H1 (cell line): ENCODE measurements at regions not wholly inside any gene's neighbourhood (a gene's known extent, or its start where the extent isn't known, plus 50 kb on each side); places are given as distances from the start of the nearest gene placed in this dataset.

ENCODE experiments used
- CTCF ChIA-PET: fragments of 300-600 bp; sonication (Branson Sonifier 250); formaldehyde crosslinking; loops from one replicate; lab custom pipeline; 2021; ENCODE audit not compliant: partially characterized antibody; lab: Charles Lee
- POLR2A ChIA-PET: fragments of 300-600 bp; sonication (Branson Sonifier 250); formaldehyde crosslinking; loops from one replicate; lab custom pipeline; 2021; ENCODE audit warnings: inconsistent platforms; ENCODE audit not compliant: partially characterized antibody; lab: Charles Lee
- DNase-seq, 2 experiments: peaks; one replicate each; pipeline versions ENCODE4 v3.0.0 to v3.0.0-alpha.2; 2010 to 2022; ENCODE audit warnings: low spot score in 2 of 2, low read depth in 1 of 2, mixed read lengths in 1 of 2
- FAIRE-seq: peaks from 2 replicates; lab custom pipeline; 2011; peaks lifted over from hg19 to GRCh38; lab: Jason Lieb, UNC
- H2AFZ ChIP-seq: 2 replicates; pipeline ENCODE4 v1.8.1; 2012; ENCODE audit warnings: low read length, inconsistent platforms
- H2AK5ac ChIP-seq: 2 replicates; pipeline ENCODE4 v1.6.1; 2013; ENCODE audit warnings: low read depth, low read length
- H2BK120ac ChIP-seq: replicated peaks from 2 replicates; pipeline ENCODE3; 2013; ENCODE audit warnings: low read depth, low read length, inconsistent platforms
- H2BK12ac ChIP-seq: 2 replicates; pipeline ENCODE4 v1.6.1; 2013; ENCODE audit warnings: low read depth, low read length
- H2BK15ac ChIP-seq: 2 replicates; pipeline ENCODE4 v1.6.1; 2013; ENCODE audit warnings: low read length
- H2BK20ac ChIP-seq: 2 replicates; pipeline ENCODE4 v1.6.1; 2013; ENCODE audit warnings: low read length
- H2BK5ac ChIP-seq: 2 replicates; pipeline ENCODE4 v1.6.1; 2013; ENCODE audit warnings: low read depth, low read length
- H3K14ac ChIP-seq: 2 replicates; pipeline ENCODE4 v1.6.1; 2013; ENCODE audit warnings: inconsistent platforms; ENCODE audit not compliant: insufficient read length
- H3K18ac ChIP-seq: 2 replicates; pipeline ENCODE4 v1.6.1; 2013; ENCODE audit warnings: low read length; ENCODE audit errors: extremely low read depth
- H3K23ac ChIP-seq: 2 replicates; pipeline ENCODE4 v1.6.1; 2013; ENCODE audit warnings: inconsistent platforms; ENCODE audit not compliant: insufficient read length
- H3K23me2 ChIP-seq: 2 replicates; pipeline ENCODE4 v1.6.1; 2013; ENCODE audit warnings: low read depth, low read length
- H3K27ac ChIP-seq: 2 replicates; pipeline ENCODE4 v1.6.1; 2011; ENCODE audit warnings: low read depth, low read length, inconsistent platforms
- H3K27me3 ChIP-seq, 4 experiments: replicated peaks in 1 of 4; 1 replicate in 1 of 4; 2 replicates in 3 of 4; pipeline versions ENCODE4 v1.6.1 to v1.8.1; 2011 to 2013; ENCODE audit warnings: low read length in 3 of 4, mild to moderate bottlenecking in 3 of 4, inconsistent platforms in 2 of 4, mixed read lengths in 2 of 4, moderate library complexity in 1 of 4; ENCODE audit not compliant: control insufficient read depth in 3 of 4, insufficient read depth in 3 of 4; ENCODE audit errors: extremely low read depth in 1 of 4
- H3K36me3 ChIP-seq, 4 experiments: 2 replicates each; pipeline versions ENCODE4 v1.6.1 to v1.8.1; 2011 to 2013; ENCODE audit warnings: mild to moderate bottlenecking in 4 of 4, low read length in 3 of 4, moderate library complexity in 2 of 4, control low read depth in 1 of 4, inconsistent platforms in 1 of 4; ENCODE audit not compliant: insufficient read depth in 4 of 4, control insufficient read depth in 2 of 4
- H3K4ac ChIP-seq: replicated peaks from 2 replicates; pipeline ENCODE3; 2013; ENCODE audit warnings: low read length, low read depth, mixed read lengths, inconsistent platforms; ENCODE audit not compliant: insufficient read length
- H3K4me1 ChIP-seq, 4 experiments: replicated peaks in 1 of 4; 1 replicate in 1 of 4; 2 replicates in 3 of 4; pipeline versions ENCODE4 v1.6.1 to v1.8.1; 2011 to 2013; ENCODE audit warnings: low read length in 3 of 4, inconsistent platforms in 2 of 4, mixed read lengths in 1 of 4; ENCODE audit not compliant: insufficient read depth in 4 of 4, control insufficient read depth in 3 of 4
- H3K4me2 ChIP-seq, 2 experiments: 2 replicates each; pipeline versions ENCODE4 v1.6.1 to v1.8.1; 2011 to 2013; ENCODE audit warnings: low read depth in 2 of 2, low read length in 2 of 2, control low read depth in 1 of 2, inconsistent platforms in 1 of 2, mild to moderate bottlenecking in 1 of 2; ENCODE audit not compliant: insufficient read depth in 1 of 2
- H3K4me3 ChIP-seq, 4 experiments: fragments of 200-600, 300-600 bp in 1 of 4; sonication (generic), shearing (Covaris generic), sonication (Bioruptor Twin) in 1 of 4; 2 replicates each; pipeline versions ENCODE4 v1.5.1 to v1.8.1; 2011 to 2016; ENCODE audit warnings: low read length in 4 of 4, low read depth in 3 of 4, control low read depth in 2 of 4, inconsistent platforms in 2 of 4, mild to moderate bottlenecking in 2 of 4, mixed read lengths in 1 of 4, moderate library complexity in 1 of 4; ENCODE audit not compliant: insufficient read depth in 2 of 4; ENCODE audit errors: extremely low read depth in 1 of 4
- H3K56ac ChIP-seq: replicated peaks from 2 replicates; pipeline ENCODE3; 2013; ENCODE audit warnings: low read depth, mild to moderate bottlenecking, mixed read lengths, low read length, inconsistent platforms; ENCODE audit not compliant: insufficient read length
- H3K79me1 ChIP-seq: 2 replicates; pipeline ENCODE4 v1.6.1; 2013; ENCODE audit warnings: low read depth, low read length, control low read depth
- H3K79me2 ChIP-seq, 2 experiments: 2 replicates each; pipeline versions ENCODE4 v1.6.1 to v1.8.1; 2012 to 2013; ENCODE audit warnings: low read length in 2 of 2, mild to moderate bottlenecking in 2 of 2, inconsistent platforms in 1 of 2; ENCODE audit not compliant: insufficient read depth in 2 of 2, control insufficient read depth in 1 of 2
- H3K9ac ChIP-seq, 4 experiments: replicated peaks in 1 of 4; 1 replicate in 1 of 4; 2 replicates in 3 of 4; pipeline versions ENCODE4 v1.6.1 to v1.8.1; 2011 to 2013; ENCODE audit warnings: low read depth in 3 of 4, low read length in 3 of 4, control low read depth in 2 of 4, mild to moderate bottlenecking in 2 of 4, moderate library complexity in 2 of 4, inconsistent platforms in 1 of 4; ENCODE audit errors: extremely low read depth in 1 of 4
- H3K9me3 ChIP-seq, 2 experiments: 2 replicates each; pipeline versions ENCODE4 v1.6.1 to v1.8.1; 2012 to 2013; ENCODE audit warnings: mild to moderate bottlenecking in 2 of 2, moderate library complexity in 2 of 2, control low read depth in 1 of 2, inconsistent platforms in 1 of 2, low read depth in 1 of 2, low read length in 1 of 2, mixed read lengths in 1 of 2; ENCODE audit not compliant: insufficient read depth in 2 of 2
- H4K20me1 ChIP-seq, 2 experiments: replicated peaks in 1 of 2; 2 replicates each; pipeline versions ENCODE3 to v1.8.1; 2011 to 2013; ENCODE audit warnings: inconsistent platforms in 2 of 2, low read length in 2 of 2, mild to moderate bottlenecking in 1 of 2; ENCODE audit not compliant: insufficient read depth in 2 of 2, control insufficient read depth in 1 of 2
- H4K5ac ChIP-seq: 2 replicates; pipeline ENCODE4 v1.6.1; 2013; ENCODE audit warnings: low read length, low read depth, mixed read lengths, inconsistent platforms; ENCODE audit not compliant: insufficient read length
- H4K8ac ChIP-seq: 2 replicates; pipeline ENCODE4 v1.8.0; 2013; ENCODE audit warnings: mild to moderate bottlenecking, moderate library complexity, low read length, inconsistent platforms; ENCODE audit not compliant: insufficient read depth; ENCODE audit errors: extremely low read depth
- H4K91ac ChIP-seq: replicated peaks from 2 replicates; pipeline ENCODE3; 2013; ENCODE audit warnings: low read length, mixed read lengths, inconsistent platforms; ENCODE audit not compliant: insufficient read length
- ATF2 ChIP-seq: IDR thresholded peaks from 2 replicates; pipeline ENCODE4 v1.6.1; 2012; ENCODE audit warnings: low read length, inconsistent platforms
- BCL11A ChIP-seq, 2 experiments: IDR thresholded peaks; one replicate each; pipeline ENCODE4 v1.6.1; 2011; ENCODE audit warnings: low read depth in 2 of 2, low read length in 2 of 2, mild to moderate bottlenecking in 2 of 2
- EP300 ChIP-seq, 2 experiments: IDR thresholded peaks; 1 replicate in 1 of 2; 2 replicates in 1 of 2; pipeline ENCODE4 v1.6.1; 2011 to 2012; ENCODE audit warnings: low read depth in 2 of 2, low read length in 2 of 2, mild to moderate bottlenecking in 2 of 2, borderline replicate concordance in 1 of 2, inconsistent platforms in 1 of 2, moderate library complexity in 1 of 2
- KDM4A ChIP-seq: IDR thresholded peaks from one replicate; pipeline ENCODE4 v1.7.1; 2012; ENCODE audit warnings: low read depth, mild to moderate bottlenecking, moderate library complexity, low read length, inconsistent platforms; ENCODE audit not compliant: severe bottlenecking
- KDM5A ChIP-seq: fragments of 200-600 bp; IDR thresholded peaks from 2 replicates; pipeline ENCODE4 v1.7.1; 2012; ENCODE audit warnings: mild to moderate bottlenecking, low read length, inconsistent platforms, mixed read lengths
- MAFK ChIP-seq: IDR thresholded peaks from 2 replicates; pipeline ENCODE4 v1.6.1; 2012; ENCODE audit warnings: low read depth, mild to moderate bottlenecking, improper control_type of control experiment, low read length
- SIRT6 ChIP-seq: IDR thresholded peaks from one replicate; pipeline ENCODE4 v1.7.1; 2012; ENCODE audit warnings: low read length, inconsistent platforms
- SRF ChIP-seq: IDR thresholded peaks from 2 replicates; pipeline ENCODE4 v1.6.1; 2011; ENCODE audit warnings: mild to moderate bottlenecking, low read depth, low read length, moderate library complexity
- TCF12 ChIP-seq: IDR thresholded peaks from 2 replicates; pipeline ENCODE4 v1.6.1; 2011; ENCODE audit warnings: low read depth, mild to moderate bottlenecking, low read length
- TEAD4 ChIP-seq: IDR thresholded peaks from 2 replicates; pipeline ENCODE4 v1.6.1; 2012; ENCODE audit warnings: low read depth, low read length, inconsistent platforms, mixed read lengths
- WGBS, 2 experiments: shearing (Covaris generic) in 1 of 2; methylation state at CpG; one replicate each; pipeline versions ENCODE4 v1.1.6 to v1.1.7; 2013 to 2015; ENCODE audit warnings: low lambda C conversion rate in 2 of 2, mixed read lengths in 2 of 2, inconsistent platforms in 1 of 2, low coverage in 1 of 2, missing lambda C conversion rate in 1 of 2; ENCODE audit not compliant: insufficient replicate concordance in 2 of 2, insufficient coverage in 1 of 2, insufficient read length in 1 of 2; ENCODE audit errors: extremely low coverage in 1 of 2, missing lambda C conversion rate in 1 of 2; 5-methylcytosine and 5-hydroxymethylcytosine counted together

- WGBS, 2 experiments: 100% methylated on average over 2 of the region's 2 CpGs; no CpG with 5 or more reads in 1 of the 2 experiments
- POLR2A ChIA-PET: no interaction called here
- TF ChIP-seq EP300 (IDR thresholded peaks at IDR 0.05; ENCODE audit: borderline replicate concordance in 1 of 2, low read depth in 2 of 2, low read length in 2 of 2) (no peak), BCL11A (IDR thresholded peaks at IDR 0.05; ENCODE audit: low read depth in 2 of 2, low read length in 2 of 2) (no peak), TEAD4 (no peak), TCF12 (no peak), KDM4A (no peak), KDM5A (no peak), MAFK (no peak), SIRT6 (no peak), ATF2 (no peak), SRF (no peak)
These were observed 1190.7 kb downstream of the FSCB start for GRCh38 chr14:43316427-43316826.

More at GRCh38 chr14:43316427-43316826, 1190.7 kb downstream of the FSCB start:
- H3K27me3 ChIP-seq: no peaks in the 10 kb centered on the region
- no peak overlapping the region for H4K91ac ChIP-seq
- no peak overlapping the region for H4K5ac ChIP-seq
- no peaks in the 10 kb centered on the region for H3K23me2 ChIP-seq
- H2BK5ac ChIP-seq: no peak overlapping the region
- H3K4me1 ChIP-seq: no peaks in the 10 kb centered on the region; a peak in 1 of 7 replicates
- H2BK15ac ChIP-seq: no peak overlapping the region
- CTCF ChIA-PET: no interaction called here
- no peak overlapping the region for H2BK12ac ChIP-seq
- H3K9ac ChIP-seq: no peak overlapping the region
- no peaks in the 10 kb centered on the region for H3K79me1 ChIP-seq
- H3K4me3 ChIP-seq: no peak overlapping the region
- H3K4me2 ChIP-seq: no peak overlapping the region
- H3K14ac ChIP-seq: no peak overlapping the region
- no peak overlapping the region for H2AFZ ChIP-seq
- H3K4ac ChIP-seq: no peak overlapping the region
- H3K56ac ChIP-seq: no peak overlapping the region
- H2AK5ac ChIP-seq: no peak overlapping the region
- no peak overlapping the region for H2BK120ac ChIP-seq
- H3K27ac ChIP-seq: no peak overlapping the region
- no peaks in the 10 kb centered on the region for H3K9me3 ChIP-seq
- no peak overlapping the region for H2BK20ac ChIP-seq
- H4K20me1 ChIP-seq: no peaks in the 10 kb centered on the region
- H4K8ac ChIP-seq: no peak overlapping the region
- DNase-seq (no peak), FAIRE-seq (no peak)
- no peak overlapping the region for H3K23ac ChIP-seq
- no peak overlapping the region for H3K18ac ChIP-seq
- no peaks in the 10 kb centered on the region for H3K36me3 ChIP-seq
- H3K79me2 ChIP-seq: no peaks in the 10 kb centered on the region
